HL-60 (cell line): ENCODE measurements at regions not wholly inside any gene's neighbourhood (a gene's known extent, or its start where the extent isn't known, plus 50 kb on each side); places are given as distances from the start of the nearest gene placed in this dataset.

Experiments
- DNase-seq, 2 experiments: peaks; one replicate each; pipeline ENCODE4 v3.0.0-alpha.2; 2010 to 2020; ENCODE audit warnings: low read depth in 1 of 2, low spot score in 1 of 2
- H3K27ac ChIP-seq: fragments of 250-450 bp; sonication (Bioruptor Pico); replicated peaks from 2 replicates; pipeline ENCODE4 v1.5.1; 2020; ENCODE audit warnings: mild to moderate bottlenecking, moderate library complexity
- H3K27me3 ChIP-seq: fragments of 250-450 bp; sonication (Bioruptor Pico); 2 replicates; pipeline ENCODE4 v1.5.1; 2021; ENCODE audit warnings: mild to moderate bottlenecking, moderate library complexity; ENCODE audit not compliant: insufficient read depth, poor library complexity, severe bottlenecking
- H3K4me3 ChIP-seq: replicated peaks from 2 replicates; pipeline ENCODE4 v1.5.1; 2011; ENCODE audit warnings: mild to moderate bottlenecking, control low read depth, low read length; ENCODE audit not compliant: insufficient read depth
- CTCF ChIP-seq: IDR thresholded peaks from one replicate; pipeline ENCODE4 v1.5.1; 2011; ENCODE audit warnings: low read length, control low read depth, inconsistent platforms; ENCODE audit not compliant: insufficient read depth
- GABPA ChIP-seq: IDR thresholded peaks from 2 replicates; pipeline ENCODE4 v1.6.1; 2012; ENCODE audit warnings: low read depth
- POLR2AphosphoS5 ChIP-seq: IDR thresholded peaks from 2 replicates; pipeline ENCODE4 v1.6.1; 2012; ENCODE audit warnings: low read depth
- REST ChIP-seq: IDR thresholded peaks from 2 replicates; pipeline ENCODE4 v1.6.1; 2012; ENCODE audit warnings: low read depth; ENCODE audit not compliant: insufficient replicate concordance
- SPI1 ChIP-seq: IDR thresholded peaks from 2 replicates; pipeline ENCODE4 v1.6.1; 2012; ENCODE audit warnings: low read depth, mild to moderate bottlenecking, borderline replicate concordance

- TF ChIP-seq SPI1, result no peak
- TF ChIP-seq CTCF, result no peak
- TF ChIP-seq REST, result no peak
- TF ChIP-seq POLR2AphosphoS5, result no peak
- TF ChIP-seq GABPA, result no peak
- Histone ChIP-seq H3K27me3 (no peaks in the 10 kb centered on the region), H3K4me3 (no peak overlapping the region), H3K27ac (no peak overlapping the region)
- no peak for DNase-seq
Measured at GRCh38 chr16:5508371-5508770, 410.8 kb upstream of the EEF2KMT start.

DNA sequence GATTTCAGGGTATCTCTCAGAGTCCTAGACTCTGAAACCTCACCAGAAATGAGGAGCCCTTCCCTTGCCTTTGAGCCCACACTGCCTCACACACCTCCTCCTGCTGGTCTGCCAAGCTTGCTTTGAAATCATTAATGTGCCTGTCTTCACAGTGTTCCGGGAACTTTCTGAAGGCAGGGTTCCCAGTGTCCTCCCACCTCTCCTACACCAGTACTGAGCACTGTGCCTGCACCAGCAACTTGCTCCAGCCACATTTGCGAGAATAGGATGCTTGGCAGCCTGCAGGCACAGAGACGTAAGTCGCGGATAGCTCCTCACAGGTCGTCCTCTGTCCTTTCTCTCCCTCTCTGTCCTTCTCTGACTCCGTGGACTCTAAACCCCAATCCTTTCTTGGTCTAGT lies 408.4 kb upstream of the EEF2KMT start:
- TF ChIP-seq GABPA, result no peak
- TF ChIP-seq REST, result no peak
- no peak for TF ChIP-seq SPI1
- no peak for TF ChIP-seq POLR2AphosphoS5
- no peak for TF ChIP-seq CTCF
- no peak for DNase-seq
- H3K27ac ChIP-seq, result no peak overlapping the region
- no peaks in the 10 kb centered on the region for H3K27me3 ChIP-seq
- H3K4me3 ChIP-seq, result no peak overlapping the region

GRCh38 chr16:5505091-5505887 lies 407.7 kb upstream of the EEF2KMT start:
- TF ChIP-seq REST (no peak), SPI1 (no peak)
- H3K27me3 ChIP-seq, result no peaks in the 10 kb centered on the region
- no peak overlapping the region for H3K27ac ChIP-seq
- no peak overlapping the region for H3K4me3 ChIP-seq
- DNase-seq, result no peak
